ENCODE measurements at regions not wholly inside any gene's neighbourhood (a gene's known extent, or its start where the extent isn't known, plus 50 kb on each side); places are given as distances from the start of the nearest gene placed in this dataset.
"Not testable (repeated sequence)": the region's sequence is repeated elsewhere in the genome, so short reads cannot be mapped to it uniquely, and the experiment has no call there.

GRCh38 chr20:12936524-12936923 lies 72.2 kb upstream of the SPTLC3 start:
- no peak for DNase-seq (ENCODE audit: low read depth, low spot score)

GRCh38 chr20:12941025-12941424 lies 67.7 kb upstream of the SPTLC3 start:
- no peak for DNase-seq (ENCODE audit: low read depth, low spot score)

GRCh38 chr20:12942123-12942522 lies 66.6 kb upstream of the SPTLC3 start:
- no peak for DNase-seq (ENCODE audit: low read depth, low spot score)

GRCh38 chr20:12946789-12947188 lies 62.0 kb upstream of the SPTLC3 start:
- DNase-seq (ENCODE audit: low read depth, low spot score): no peak

GRCh38 chr20:12947691-12948090 lies 61.1 kb upstream of the SPTLC3 start:
- DNase-seq (ENCODE audit: low read depth, low spot score): no peak

GRCh38 chr20:12949429-12949980 lies 59.3 kb upstream of the SPTLC3 start:
- no peak for DNase-seq (ENCODE audit: low read depth, low spot score)

GRCh38 chr20:12954254-12954653 lies 54.5 kb upstream of the SPTLC3 start:
- DNase-seq (ENCODE audit: low read depth, low spot score): not testable (repeated sequence)

GRCh38 chr20:12955611-12956010 lies 53.2 kb upstream of the SPTLC3 start:
- DNase-seq (ENCODE audit: low read depth, low spot score): no peak

- DNase-seq (ENCODE audit: low read depth, low spot score): no peak
Observed at GRCh38 chr20:12956303-12956702, 52.5 kb upstream of the SPTLC3 start.

GRCh38 chr20:12957968-12958367 lies 50.8 kb upstream of the SPTLC3 start:
- no peak for DNase-seq (ENCODE audit: low read depth, low spot score)

Data from brain pericyte (primary cell).